Fibroblast of skin of left quadriceps (primary cell): ENCODE measurements at regions not wholly inside any gene's neighbourhood (a gene's known extent, or its start where the extent isn't known, plus 50 kb on each side); places are given as distances from the start of the nearest gene placed in this dataset.

Experiments
- DNase-seq, 2 experiments: peaks; one replicate each; pipeline ENCODE4 v3.0.0-alpha.2; 2013; ENCODE audit warnings: low read depth in 2 of 2

GRCh38 chr9:7984203-7984602, 184.6 kb upstream of the DMAC1 start:
- no peak for DNase-seq

DNA sequence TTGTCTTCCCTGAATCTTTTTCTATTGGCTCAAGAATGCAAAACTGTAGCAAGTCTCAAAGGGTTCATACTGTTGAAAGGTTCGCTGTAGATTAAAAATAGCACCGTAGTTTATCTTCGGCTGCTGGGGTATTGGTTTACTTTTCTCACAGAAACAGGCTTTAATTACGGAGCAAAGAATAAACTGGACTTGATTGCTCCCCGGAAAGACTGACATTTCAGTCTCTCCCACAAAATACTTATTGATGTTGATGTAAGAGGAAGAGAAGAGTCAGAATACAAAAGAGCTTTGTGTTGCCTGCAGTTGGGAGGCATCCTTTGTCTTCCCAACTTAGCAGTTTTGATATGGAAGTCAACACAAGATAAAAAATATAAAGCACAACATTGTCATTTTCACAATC, 183.9 kb upstream of the DMAC1 start:
- no peak for DNase-seq

- no peak for DNase-seq
Observed at GRCh38 chr9:7982907-7983306, 183.3 kb upstream of the DMAC1 start.

DNA sequence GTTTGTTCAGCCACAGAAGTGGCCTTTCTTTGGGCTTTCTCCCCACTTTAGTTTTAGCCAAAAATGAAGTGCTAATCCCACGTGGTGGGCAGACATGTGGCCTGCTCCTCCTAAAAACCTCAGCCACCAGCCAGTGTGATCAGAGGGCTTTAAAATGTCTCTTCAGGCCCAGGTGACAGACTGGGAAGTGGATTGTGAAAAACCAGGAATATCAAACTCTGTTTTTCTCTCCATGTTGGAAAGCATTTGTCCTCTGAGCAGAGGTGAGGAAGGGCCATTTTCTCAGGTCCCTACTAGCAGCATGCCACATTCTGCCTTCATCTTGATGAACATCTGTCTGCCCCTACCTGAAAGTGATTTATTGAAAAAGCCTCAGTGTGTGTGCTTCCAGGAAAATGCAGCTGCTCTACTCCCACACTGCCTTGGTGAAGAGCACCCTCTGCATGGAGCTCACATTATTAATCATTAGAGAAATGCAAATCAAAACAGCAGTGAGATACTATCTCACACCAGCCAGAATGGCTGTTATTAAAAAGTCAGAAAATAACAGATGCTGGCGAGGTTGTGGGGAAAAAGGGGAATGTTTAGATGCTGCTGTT, 181.2 kb upstream of the DMAC1 start:
- DNase-seq = no peak

DNA sequence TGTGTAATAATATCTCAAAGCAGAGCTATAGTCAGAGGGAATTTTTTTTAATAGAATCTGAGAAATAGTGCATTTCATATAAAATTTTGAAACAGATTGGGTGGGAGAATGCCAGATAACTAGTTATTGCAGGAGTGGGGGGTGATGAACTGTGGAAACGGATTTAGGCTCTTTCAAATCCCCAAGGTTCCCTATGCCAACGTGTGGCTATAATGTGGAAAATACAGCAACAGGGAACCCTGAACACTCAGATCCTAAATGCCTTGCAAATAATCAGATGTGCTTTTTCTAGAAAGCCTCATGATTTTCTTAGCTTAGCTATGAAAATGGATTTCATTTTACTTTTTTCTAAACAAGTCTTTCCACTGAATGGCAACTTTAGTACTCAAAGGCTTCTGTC, 180.5 kb upstream of the DMAC1 start:
- no peak for DNase-seq

DNA sequence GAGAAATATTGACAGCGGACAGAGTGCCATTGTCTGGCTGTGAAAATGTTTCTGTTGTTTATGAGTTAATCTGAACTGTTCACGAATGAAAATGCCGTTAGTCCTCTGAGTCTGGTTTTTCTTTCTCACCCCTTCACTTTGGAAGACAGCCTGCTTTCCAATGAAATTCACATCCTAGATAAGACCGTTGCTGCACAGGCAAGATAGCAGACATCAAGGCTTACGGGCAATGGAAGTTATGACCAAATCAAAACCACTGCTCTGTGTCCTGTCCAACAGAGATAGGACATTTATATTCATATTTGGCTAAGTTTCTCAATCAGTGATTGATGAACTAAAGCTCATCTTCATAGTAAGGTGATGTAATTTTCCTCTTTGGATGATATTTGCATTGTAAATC, 180.0 kb upstream of the DMAC1 start:
- DNase-seq = no peak

GRCh38 chr9:7977586-7977985, 178.0 kb upstream of the DMAC1 start:
- DNase-seq = no peak

GRCh38 chr9:7976856-7977255, 177.3 kb upstream of the DMAC1 start:
- DNase-seq = no peak

GRCh38 chr9:7976167-7976755, 176.7 kb upstream of the DMAC1 start:
- DNase-seq = no peak

DNA sequence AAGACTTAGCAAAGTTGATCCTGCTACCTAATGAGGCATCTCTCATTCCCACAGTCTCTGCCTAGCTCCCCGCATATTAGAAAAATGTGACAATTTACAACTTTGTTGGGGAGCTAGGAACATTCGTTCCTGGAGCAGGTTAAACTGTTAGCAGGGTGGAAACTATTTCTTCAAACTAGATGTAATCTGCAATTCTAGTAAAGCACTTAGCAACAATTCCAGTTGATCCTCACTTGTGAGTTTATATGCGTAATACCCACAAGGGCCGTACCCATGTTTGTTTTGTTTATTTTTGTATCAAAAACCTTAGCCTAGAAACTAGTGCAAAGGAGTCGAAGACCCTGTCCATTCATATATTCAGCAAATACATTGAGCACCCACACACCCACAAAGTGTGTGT, 175.8 kb upstream of the DMAC1 start:
- no peak for DNase-seq

DNA sequence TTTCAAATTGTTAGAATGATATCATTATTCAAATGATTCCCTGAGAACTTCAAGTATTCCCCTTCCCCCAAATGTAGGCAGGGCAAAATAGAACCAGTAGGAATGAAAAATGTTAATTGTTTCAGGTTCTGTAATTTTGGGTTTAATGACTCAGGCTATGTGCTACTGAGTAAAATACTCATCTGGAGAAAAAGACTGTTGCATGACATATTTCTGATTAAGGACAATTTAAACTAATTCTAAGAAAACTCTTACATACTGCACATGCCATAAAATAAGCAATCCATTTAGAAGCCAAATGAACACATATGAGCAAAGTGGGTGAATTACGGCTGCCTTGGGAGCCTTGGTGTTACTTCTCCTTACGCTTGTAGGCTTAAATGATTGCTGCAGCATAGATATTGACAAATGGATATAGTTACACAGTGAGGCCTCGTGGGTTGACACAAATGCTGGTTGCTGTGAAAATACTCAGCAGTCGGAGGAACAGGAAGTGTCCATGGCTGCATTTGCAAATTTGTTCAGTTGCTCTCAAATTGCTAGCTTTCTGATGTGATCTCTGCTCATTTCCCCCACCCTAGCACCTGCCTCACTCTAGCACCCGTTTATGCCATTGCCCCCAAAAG, 174.9 kb upstream of the DMAC1 start:
- DNase-seq = no peak

DNA sequence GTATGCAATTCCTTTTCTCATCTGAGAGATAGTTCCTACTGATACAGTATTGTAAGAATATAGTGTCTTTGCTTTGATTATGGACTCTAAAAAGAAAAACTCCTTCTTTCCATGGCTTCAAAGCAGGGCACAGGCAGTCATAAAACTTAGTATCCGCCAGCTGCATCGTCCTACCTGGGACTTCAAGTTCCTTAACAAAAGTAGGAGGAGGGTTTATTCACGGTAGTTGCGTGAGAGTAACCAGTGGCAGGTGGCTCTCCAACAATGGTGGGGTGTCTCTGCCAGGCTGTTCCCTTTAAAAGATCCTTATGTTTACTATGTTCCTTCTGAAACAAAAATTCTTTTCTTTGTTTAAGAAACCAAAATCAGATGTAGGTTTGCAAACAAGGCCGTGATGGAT, 173.5 kb upstream of the DMAC1 start:
- DNase-seq = no peak

DNA sequence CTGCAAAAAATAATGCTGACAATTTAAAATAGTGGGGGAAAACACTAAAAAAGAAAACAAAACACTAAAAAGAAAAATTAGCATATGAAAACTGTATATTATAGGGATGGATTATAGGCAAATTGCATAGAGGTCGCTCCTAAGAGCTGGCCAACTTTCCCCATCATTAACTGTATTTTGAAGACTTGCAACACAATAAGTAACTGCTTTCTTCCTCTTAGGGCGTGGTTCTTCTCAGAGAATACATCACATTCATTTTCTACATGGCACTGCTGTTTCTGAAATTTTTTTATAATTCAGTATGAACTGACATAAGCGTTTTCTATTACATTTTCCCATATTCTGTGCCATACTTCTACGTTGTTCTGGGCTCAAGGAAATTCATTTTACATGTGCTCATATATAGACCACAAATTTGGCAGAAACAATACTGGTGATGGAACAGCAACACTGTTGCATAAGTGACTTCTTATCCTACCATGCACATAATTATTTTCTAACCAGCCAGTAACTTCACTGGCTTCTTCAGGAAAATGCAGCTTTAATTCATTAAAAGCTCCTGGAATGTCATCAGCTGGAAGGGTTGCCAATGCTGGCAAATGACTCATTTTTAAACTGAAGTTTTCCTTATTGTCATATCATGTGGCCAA, 171.2 kb upstream of the DMAC1 start:
- DNase-seq = peak; percentile 37 to 45

GRCh38 chr9:7968687-7969086, 169.1 kb upstream of the DMAC1 start:
- no peak for DNase-seq

- DNase-seq = no peak
Observed at GRCh38 chr9:7967851-7968250, 168.3 kb upstream of the DMAC1 start.

DNA sequence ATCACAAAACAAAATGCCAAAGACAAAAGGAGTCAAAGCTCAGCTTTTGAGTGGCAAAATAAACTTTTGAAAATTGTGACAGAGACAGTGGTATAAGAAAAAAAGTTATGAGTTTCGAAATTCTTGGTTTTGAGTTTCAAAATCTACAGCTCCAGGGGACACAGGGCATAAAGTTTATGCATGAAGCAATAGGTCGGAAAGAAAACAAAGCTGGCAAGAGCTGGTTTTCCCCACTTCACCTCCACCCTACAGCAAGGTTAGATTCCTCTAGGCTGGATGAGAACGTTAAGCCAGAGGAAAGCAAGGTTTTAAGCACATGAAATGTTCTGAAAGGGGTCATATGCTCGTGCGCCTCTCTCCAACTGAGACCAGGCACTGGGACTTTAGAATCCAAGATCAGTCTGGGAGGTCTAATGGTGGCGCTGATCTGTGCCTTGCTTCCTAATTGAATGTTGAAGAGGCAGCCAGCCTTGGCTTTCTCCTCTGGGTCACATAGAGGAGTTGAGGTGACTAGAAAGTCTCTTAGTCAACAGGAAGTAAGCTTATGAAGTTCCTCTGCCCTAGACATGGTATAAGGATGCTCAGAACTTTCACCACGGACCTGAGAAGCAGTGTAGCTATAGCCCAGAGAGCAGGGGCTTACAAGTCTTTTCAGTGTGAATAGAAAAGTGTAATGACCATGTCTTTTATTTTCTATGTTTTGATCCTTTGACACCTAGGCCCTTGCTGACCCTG, 167.7 kb upstream of the DMAC1 start:
- DNase-seq = no peak

DNA sequence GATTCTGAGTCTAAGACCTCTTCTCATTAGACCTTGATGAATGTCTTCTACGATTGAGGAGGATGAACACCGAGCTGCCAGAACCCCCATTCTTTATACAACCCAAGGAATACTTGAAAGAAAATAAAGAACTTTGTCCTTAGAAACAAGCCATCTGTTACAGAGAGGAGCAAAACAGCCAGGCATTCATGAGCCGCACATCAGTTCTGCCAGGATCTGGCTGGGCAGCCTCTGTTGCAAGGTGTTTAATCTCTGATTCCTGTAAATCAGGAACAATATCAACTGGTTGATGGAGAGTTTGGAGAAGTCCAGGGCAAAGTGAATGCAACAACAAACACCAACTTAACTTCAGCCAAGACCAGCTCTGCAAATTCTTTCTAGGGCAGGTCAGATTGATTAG, 165.5 kb upstream of the DMAC1 start:
- DNase-seq = no peak

DNA sequence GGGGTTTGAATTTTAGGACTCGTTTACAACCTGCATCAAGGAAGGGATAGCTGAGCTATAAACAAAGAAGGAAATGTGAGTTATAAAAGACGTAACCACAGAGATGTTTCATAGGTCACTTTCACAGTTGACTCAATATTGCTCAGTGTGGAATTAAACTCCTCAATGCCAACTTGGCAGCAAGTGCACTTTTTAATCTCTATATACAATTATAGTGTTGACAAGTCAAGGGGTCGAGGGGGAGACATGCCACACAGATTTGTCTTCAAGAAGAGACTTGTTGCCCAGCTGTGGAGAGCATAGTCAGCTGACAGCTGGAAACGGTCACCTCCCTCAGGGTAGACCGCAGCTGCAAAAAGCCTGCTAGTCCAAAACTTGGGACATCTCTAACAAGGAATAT, 163.4 kb upstream of the DMAC1 start:
- no peak for DNase-seq

DNA sequence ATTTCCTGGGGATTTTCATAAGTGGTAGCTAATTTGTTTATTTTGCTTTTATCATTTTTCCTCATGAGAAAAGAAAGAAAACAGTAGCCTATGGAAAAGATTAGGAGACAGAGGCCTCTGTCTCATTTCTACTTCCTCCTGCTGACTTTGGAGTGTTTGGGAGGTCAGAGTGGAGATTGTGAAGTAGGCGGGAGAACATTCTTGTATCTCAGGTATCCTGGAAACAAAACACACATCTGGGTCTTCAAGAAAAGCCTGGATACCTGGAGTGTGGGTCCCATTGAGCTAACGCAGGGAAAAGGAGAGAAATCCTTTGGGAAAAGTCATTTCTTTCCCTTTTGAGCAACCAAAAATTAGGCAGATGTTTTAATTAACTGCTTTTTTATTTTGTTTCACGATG, 161.5 kb upstream of the DMAC1 start:
- DNase-seq = no peak

- DNase-seq = no peak
Observed at GRCh38 chr9:7960320-7961050, 160.9 kb upstream of the DMAC1 start.

DNA sequence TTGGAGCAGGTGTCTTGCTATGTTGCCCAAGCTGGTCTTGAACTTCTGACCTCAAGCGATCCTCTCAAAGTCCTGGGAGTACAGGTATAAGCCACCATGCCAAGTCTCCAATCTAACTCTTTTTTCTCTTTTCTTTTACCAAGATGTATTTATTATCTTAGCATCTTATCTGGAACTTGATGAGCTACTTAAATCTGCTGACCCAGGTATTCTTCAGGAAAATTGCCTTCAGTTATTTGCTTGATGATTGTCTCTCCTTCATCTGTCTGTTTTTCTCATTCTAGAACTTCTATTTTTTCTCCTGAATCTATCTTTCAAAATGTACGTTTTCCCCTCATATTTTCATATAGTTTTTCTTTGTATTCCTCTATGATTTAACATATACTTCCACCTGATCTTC, 158.2 kb upstream of the DMAC1 start:
- no peak for DNase-seq

GRCh38 chr9:7947577-7947976, 148.0 kb upstream of the DMAC1 start:
- DNase-seq = no peak
